ENCODE measurements at regions not wholly inside any gene's neighbourhood (a gene's known extent, or its start where the extent isn't known, plus 50 kb on each side); places are given as distances from the start of the nearest gene placed in this dataset.

- Histone ChIP-seq H3K27ac (no peak overlapping the region), H3K9me3 (no peaks in the 10 kb centered on the region), H3K4me1 (no peaks in the 10 kb centered on the region), H3K27me3 (no peaks in the 10 kb centered on the region), H3K4me3 (no peak overlapping the region), H3K36me3 (no peaks in the 10 kb centered on the region)
- intact Hi-C loops (cut with DNase I; ENCODE audit: low total_unique reads) = no loop called here
- 41 to 53% (median 46%) methylated on average over 4 of the region's 4 CpGs for WGBS, 5 donors
- no peak for DNase-seq
- no peak for TF ChIP-seq POLR2A (IDR thresholded peaks at IDR 0.05)
- TF ChIP-seq POLR2AphosphoS5 (IDR thresholded peaks at IDR 0.05) = no peak
- no peak for TF ChIP-seq EP300 (IDR thresholded peaks at IDR 0.05)
- no peak for TF ChIP-seq CTCF (IDR thresholded peaks at IDR 0.05)
These were observed 928.5 kb upstream of the SLITRK1 start for GRCh38 chr13:84810781-84811180.

GRCh38 chr13:84802073-84802472 is 919.8 kb upstream of the SLITRK1 start:
- Histone ChIP-seq H3K9me3 (no peaks in the 10 kb centered on the region), H3K4me3 (no peak overlapping the region), H3K36me3 (no peaks in the 10 kb centered on the region), H3K27ac (no peak overlapping the region), H3K27me3 (no peaks in the 10 kb centered on the region), H3K4me1 (no peaks in the 10 kb centered on the region)
- DNase-seq = no peak
- intact Hi-C loops (cut with DNase I; ENCODE audit: low total_unique reads) = no loop called here
- TF ChIP-seq EP300 (IDR thresholded peaks at IDR 0.05) = no peak
- no peak for TF ChIP-seq CTCF (IDR thresholded peaks at IDR 0.05)

GRCh38 chr13:84784443-84785153 is 902.3 kb upstream of the SLITRK1 start:
- no peak for DNase-seq
- no peaks in the 10 kb centered on the region for H3K4me1 ChIP-seq
- intact Hi-C loops (cut with DNase I; ENCODE audit: low total_unique reads) = no loop called here
- H3K36me3 ChIP-seq = no peaks in the 10 kb centered on the region
- TF ChIP-seq EP300 (IDR thresholded peaks at IDR 0.05) (no peak), CTCF (IDR thresholded peaks at IDR 0.05) (no peak), POLR2A (IDR thresholded peaks at IDR 0.05) (no peak)
- no peak overlapping the region for H3K27ac ChIP-seq
- H3K9me3 ChIP-seq = peaks cover 0 to 14% (median 9%) of the 10 kb centered on the region in 4 donors
- H3K27me3 ChIP-seq = no peaks in the 10 kb centered on the region
- WGBS, 5 donors = 59 to 83% (median 71%) methylated on average over 1 of the region's 1 CpG
- H3K4me3 ChIP-seq = no peak overlapping the region

GRCh38 chr13:84777316-84777715 is 895.0 kb upstream of the SLITRK1 start:
- H3K9me3 ChIP-seq = no peaks in the 10 kb centered on the region
- TF ChIP-seq CTCF (IDR thresholded peaks at IDR 0.05) (no peak), EP300 (IDR thresholded peaks at IDR 0.05) (no peak), POLR2A (IDR thresholded peaks at IDR 0.05) (no peak), POLR2AphosphoS5 (IDR thresholded peaks at IDR 0.05) (no peak)
- H3K27ac ChIP-seq = no peak overlapping the region
- no peak for DNase-seq
- H3K4me3 ChIP-seq = no peak overlapping the region
- H3K27me3 ChIP-seq = no peaks in the 10 kb centered on the region
- intact Hi-C loops (cut with DNase I; ENCODE audit: low total_unique reads) = no loop called here
- no peaks in the 10 kb centered on the region for H3K36me3 ChIP-seq
- WGBS, 5 donors = 61 to 81% (median 71%) methylated on average over 4 of the region's 4 CpGs
- H3K4me1 ChIP-seq = no peaks in the 10 kb centered on the region

All from stomach (tissue), 8 donors.